HEK293T (cell line): ENCODE measurements at regions not wholly inside any gene's neighbourhood (a gene's known extent, or its start where the extent isn't known, plus 50 kb on each side); places are given as distances from the start of the nearest gene placed in this dataset.

Experiments
- BHLHE40 ChIP-seq: fragments of 450-650 bp; IDR thresholded peaks from 2 replicates; pipeline ENCODE4 v1.6.1; 2016; ENCODE audit warnings: mild to moderate bottlenecking, moderate library complexity, borderline replicate concordance
- ELF4 ChIP-seq: fragments of 450-650 bp; IDR thresholded peaks from 2 replicates; pipeline ENCODE4 v1.6.1; 2017; ENCODE audit warnings: antibody characterized with exemption
- FOXK2 ChIP-seq: fragments of 450-650 bp; IDR thresholded peaks from 2 replicates; pipeline ENCODE4 v1.6.1; 2016; ENCODE audit warnings: mild to moderate bottlenecking
- L3MBTL2 ChIP-seq: fragments of 450-650 bp; conservative IDR thresholded peaks from 2 replicates; pipeline ENCODE4 v1.6.1; 2016; ENCODE audit warnings: mild to moderate bottlenecking
- NFRKB ChIP-seq: fragments of 450-650 bp; IDR thresholded peaks from 2 replicates; pipeline ENCODE4 v1.6.1; 2016; ENCODE audit warnings: mild to moderate bottlenecking, moderate library complexity
- TF ChIP-seq, protein P1 (sequence below): fragments of 450-650 bp; IDR thresholded peaks from 2 replicates; pipeline ENCODE4 v1.6.1; 2016

GRCh38 chr2:83462881-83463280 is 996.2 kb downstream of the SUCLG1 start:
- TF ChIP-seq, protein P1, sequence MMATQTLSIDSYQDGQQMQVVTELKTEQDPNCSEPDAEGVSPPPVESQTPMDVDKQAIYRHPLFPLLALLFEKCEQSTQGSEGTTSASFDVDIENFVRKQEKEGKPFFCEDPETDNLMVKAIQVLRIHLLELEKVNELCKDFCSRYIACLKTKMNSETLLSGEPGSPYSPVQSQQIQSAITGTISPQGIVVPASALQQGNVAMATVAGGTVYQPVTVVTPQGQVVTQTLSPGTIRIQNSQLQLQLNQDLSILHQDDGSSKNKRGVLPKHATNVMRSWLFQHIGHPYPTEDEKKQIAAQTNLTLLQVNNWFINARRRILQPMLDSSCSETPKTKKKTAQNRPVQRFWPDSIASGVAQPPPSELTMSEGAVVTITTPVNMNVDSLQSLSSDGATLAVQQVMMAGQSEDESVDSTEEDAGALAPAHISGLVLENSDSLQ: no peak
- TF ChIP-seq NFRKB (no peak), BHLHE40 (no peak), ELF4 (no peak), FOXK2 (no peak), L3MBTL2 (no peak)
